Right lobe of liver (tissue), 6 donors: ENCODE measurements at regions not wholly inside any gene's neighbourhood (a gene's known extent, or its start where the extent isn't known, plus 50 kb on each side); places are given as distances from the start of the nearest gene placed in this dataset.

ENCODE experiments used
- ATAC-seq, 4 donors: fragments of 200-7000 bp; cut with Tn5 transposase; one replicate each; pipeline ENCODE4 v1.9.1; 2020; ENCODE audit warnings: mild to moderate bottlenecking in 4 of 4, moderate library complexity in 4 of 4
- DNase-seq, 3 donors: peaks; one replicate each; pipeline ENCODE4 v3.0.0-alpha.2; 2020
- H3K27ac ChIP-seq, 3 donors: fragments of 200-600 bp; one replicate each; pipeline ENCODE4 v1.8.0; 2022
- H3K27me3 ChIP-seq, 2 donors: fragments of 200-600 bp; one replicate each; pipeline ENCODE4 v1.8.0; 2022
- H3K36me3 ChIP-seq, 4 donors: fragments of 200-600 bp; sonication (generic) in 1 of 4; one replicate each; pipeline versions ENCODE4 v1.5.1 to v1.8.0; 2017 to 2022; ENCODE audit warnings: control low read depth in 1 of 4
- H3K4me1 ChIP-seq, 4 donors: fragments of 200-600 bp; sonication (generic) in 1 of 4; one replicate each; pipeline versions ENCODE4 v1.5.1 to v1.8.0; 2017 to 2022; ENCODE audit warnings: control low read depth in 1 of 4
- H3K4me3 ChIP-seq, 3 donors: fragments of 200-600 bp; one replicate each; pipeline ENCODE4 v1.8.0; 2022
- H3K9me3 ChIP-seq, 4 donors: fragments of 200-600 bp; sonication (generic) in 1 of 4; one replicate each; pipeline versions ENCODE4 v1.5.1 to v1.8.0; 2017 to 2022; ENCODE audit warnings: control low read depth in 1 of 4
- CTCF ChIP-seq, 4 donors: fragments of 200-600 bp in 3 of 4; fragments of 450-650 bp in 1 of 4; IDR thresholded peaks; one replicate each; pipeline versions ENCODE4 v1.5.1 to v1.8.0; 2016 to 2022; ENCODE audit warnings: antibody characterized with exemption in 4 of 4, mild to moderate bottlenecking in 2 of 4
- POLR2A ChIP-seq: fragments of 450-650 bp; IDR thresholded peaks from one replicate; pipeline ENCODE4 v1.6.1; 2017; ENCODE audit warnings: antibody characterized with exemption, mild to moderate bottlenecking
- WGBS: methylation state at CpG from one replicate; pipeline ENCODE4 v1.1.6; 2018; ENCODE audit warnings: low coverage, low lambda C conversion rate; ENCODE audit not compliant: insufficient coverage; ENCODE audit errors: missing lambda C conversion rate; 5-methylcytosine and 5-hydroxymethylcytosine counted together
- intact Hi-C, 2 donors: fragments of 100-400 bp; cut with DNase I; formaldehyde crosslinking; loops; one replicate each; pipeline versions ENCODE4 v1.11.2 to v1.14.1; 2022
- donor health status: DM: no; HTN: yes; CAD: no.
- donor health status: DM: no; HTN: no; CAD: no.
- donor health status: DM: no; HTN: no; CAD: no.
- donor health status: DM: no; HTN: yes; CAD: no.
- donor health status: DM: no; HTN: yes; CAD: no.

- peak in 1 of 3 donors; percentile 42 for DNase-seq
- Histone ChIP-seq H3K4me3 (no peak overlapping the region), H3K36me3 (no peaks in the 10 kb centered on the region), H3K27me3 (no peaks in the 10 kb centered on the region), H3K4me1 (no peaks in the 10 kb centered on the region), H3K9me3 (no peaks in the 10 kb centered on the region), H3K27ac (no peak overlapping the region)
- no peak for ATAC-seq
- no peak for TF ChIP-seq POLR2A
- no peak for TF ChIP-seq CTCF (IDR thresholded peaks at IDR 0.05)
- 61% methylated on average over 10 of the region's 18 CpGs for WGBS
- intact Hi-C loops: no loop called here
Measured at GRCh38 chr1:2931724-2932401, 89.4 kb upstream of the ACTRT2 start.

GRCh38 chr1:2932671-2933350 lies 88.5 kb upstream of the ACTRT2 start:
- 12% methylated on average over 6 of the region's 29 CpGs for WGBS
- intact Hi-C loops: no loop called here
- TF ChIP-seq CTCF (IDR thresholded peaks at IDR 0.05) (no peak), POLR2A (no peak)
- Histone ChIP-seq H3K27ac (no peak overlapping the region), H3K4me1 (no peaks in the 10 kb centered on the region), H3K36me3 (no peaks in the 10 kb centered on the region), H3K9me3 (no peaks in the 10 kb centered on the region), H3K4me3 (no peak overlapping the region), H3K27me3 (no peaks in the 10 kb centered on the region)
- DNase-seq (peak in 2 of 3 donors; percentile 8 to 34), ATAC-seq (no peak)

- intact Hi-C loops: no loop called here
- DNase-seq (peak in 2 of 3 donors; percentile 5 to 30), ATAC-seq (no peak)
- Histone ChIP-seq H3K4me1 (no peaks in the 10 kb centered on the region), H3K36me3 (no peaks in the 10 kb centered on the region), H3K27ac (no peak overlapping the region), H3K9me3 (no peaks in the 10 kb centered on the region), H3K27me3 (no peaks in the 10 kb centered on the region), H3K4me3 (no peak overlapping the region)
- no peak for TF ChIP-seq POLR2A
- no peak for TF ChIP-seq CTCF (IDR thresholded peaks at IDR 0.05)
- WGBS: 70% methylated on average over 2 of the region's 28 CpGs
Measured at GRCh38 chr1:2933431-2934155, 87.7 kb upstream of the ACTRT2 start.

GRCh38 chr1:2934156-2934540 lies 87.1 kb upstream of the ACTRT2 start:
- no peaks in the 10 kb centered on the region for H3K9me3 ChIP-seq
- H3K27me3 ChIP-seq: no peaks in the 10 kb centered on the region
- no peaks in the 10 kb centered on the region for H3K4me1 ChIP-seq
- intact Hi-C loops: no loop called here
- peak in 2 of 3 donors; percentile 9 to 35 for DNase-seq
- TF ChIP-seq CTCF (IDR thresholded peaks at IDR 0.05) (no peak), POLR2A (no peak)
- WGBS: 40% methylated on average over 1 of the region's 20 CpGs
- H3K4me3 ChIP-seq: no peak overlapping the region
- H3K27ac ChIP-seq: no peak overlapping the region
- H3K36me3 ChIP-seq: no peaks in the 10 kb centered on the region
- ATAC-seq: no peak
